ENCODE measurements at regions not wholly inside any gene's neighbourhood (a gene's known extent, or its start where the extent isn't known, plus 50 kb on each side); places are given as distances from the start of the nearest gene placed in this dataset.
A peak's percentile ranks its signal among the peaks of the same experiment; 100 is the strongest.

DNA sequence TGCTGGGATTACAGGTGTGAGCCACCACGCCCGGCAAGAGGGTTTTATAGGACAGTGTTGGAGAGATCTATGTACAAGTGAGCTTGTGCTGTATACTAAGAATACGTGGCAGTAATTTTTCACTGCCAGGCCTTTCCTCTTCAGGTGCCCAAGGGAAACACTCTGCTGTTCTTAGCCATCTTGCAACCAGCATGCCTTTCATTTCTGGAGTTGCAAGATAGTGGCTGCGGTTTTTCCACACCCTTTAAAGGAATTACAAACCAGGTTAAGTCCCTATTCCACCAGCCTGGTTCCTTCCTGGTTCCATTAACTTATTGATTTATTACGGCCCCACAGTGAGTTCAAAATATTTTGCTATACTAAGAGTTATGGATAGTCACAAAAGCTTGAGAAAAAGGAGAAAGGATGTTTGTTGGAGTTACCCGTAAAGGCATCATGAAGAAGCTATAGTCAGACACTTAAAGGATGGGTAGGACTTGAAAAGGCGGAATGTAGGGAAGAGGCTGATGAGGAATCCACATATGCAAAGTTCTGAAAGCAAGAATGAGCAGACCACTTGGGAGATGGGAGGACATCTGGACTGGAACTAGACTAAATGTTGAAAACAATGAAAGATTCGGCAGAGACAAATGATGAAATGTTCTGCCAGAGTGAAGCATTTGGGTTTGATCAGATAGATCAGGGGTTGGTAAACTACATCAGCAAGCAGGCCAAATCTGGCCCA is 61.4 kb upstream of the ASIP start:
- Histone ChIP-seq H2BK12ac (ENCODE audit: insufficient read length, low read depth, low read length) (no peak overlapping the region), H4K91ac (ENCODE audit: insufficient read length, low read depth, low read length) (no peak overlapping the region), H3K4me2 (ENCODE audit: insufficient read depth, insufficient read length, low read length) (no peak overlapping the region), H3K79me2 (ENCODE audit: insufficient read depth, low read length) (no peaks in the 10 kb centered on the region), H4K5ac (ENCODE audit: insufficient read length, low read depth, low read length) (no peak overlapping the region), H2BK20ac (ENCODE audit: low read depth, low read length, poor library complexity, severe bottlenecking) (no peak overlapping the region), H4K8ac (replicated peaks; ENCODE audit: insufficient read length, low read depth, low read length) (no peak overlapping the region), H3K23me2 (ENCODE audit: insufficient read length, low read depth, low read length, poor library complexity, severe bottlenecking) (no peaks in the 10 kb centered on the region), H3K14ac (ENCODE audit: insufficient read depth, low read length) (no peak overlapping the region), H3T11ph (ENCODE audit: low read length) (no peak overlapping the region), H3K4ac (ENCODE audit: low read depth, low read length) (no peak overlapping the region), H3K9ac (ENCODE audit: extremely low read depth, insufficient read length, low read length) (no peak overlapping the region), H3K9me3 (ENCODE audit: control insufficient read depth, low read depth, low read length) (no peaks in the 10 kb centered on the region), H4K20me1 (ENCODE audit: control insufficient read depth, insufficient read depth, insufficient read length) (no peaks in the 10 kb centered on the region), H2AK5ac (ENCODE audit: insufficient read length, low read length) (no peak overlapping the region), H2AFZ (ENCODE audit: low read length) (no peak overlapping the region), H3K23ac (ENCODE audit: insufficient read length, low read depth, low read length) (no peak overlapping the region), H2BK120ac (ENCODE audit: low read depth, low read length, poor library complexity, severe bottlenecking) (no peak overlapping the region), H2BK15ac (ENCODE audit: low read depth, low read length) (no peak overlapping the region), H3K79me1 (ENCODE audit: insufficient read depth, low read depth, low read length, poor library complexity, severe bottlenecking) (no peaks in the 10 kb centered on the region), H3K4me1 (ENCODE audit: insufficient read depth, low read length) (no peaks in the 10 kb centered on the region), H3K18ac (ENCODE audit: insufficient read length, low read depth, low read length) (no peak overlapping the region), H3K27me3 (ENCODE audit: insufficient read depth, low read length) (no peaks in the 10 kb centered on the region), H3K56ac (ENCODE audit: insufficient read length, low read depth, low read length) (no peak overlapping the region), H2BK5ac (ENCODE audit: insufficient read length, low read length) (no peak overlapping the region), H3K27ac (ENCODE audit: insufficient read length, low read depth, low read length) (no peak overlapping the region)
- H3K36me3 Mint-ChIP-seq (ENCODE audit: insufficient read depth in 1 of 3, low read depth in 3 of 3) = no peaks in the 10 kb centered on the region
- peaks cover 3% of the 10 kb centered on the region; the same call in 1 of the 2 replicates for H3K27me3 Mint-ChIP-seq (ENCODE audit: low read depth)
- TF ChIP-seq, protein P1, sequence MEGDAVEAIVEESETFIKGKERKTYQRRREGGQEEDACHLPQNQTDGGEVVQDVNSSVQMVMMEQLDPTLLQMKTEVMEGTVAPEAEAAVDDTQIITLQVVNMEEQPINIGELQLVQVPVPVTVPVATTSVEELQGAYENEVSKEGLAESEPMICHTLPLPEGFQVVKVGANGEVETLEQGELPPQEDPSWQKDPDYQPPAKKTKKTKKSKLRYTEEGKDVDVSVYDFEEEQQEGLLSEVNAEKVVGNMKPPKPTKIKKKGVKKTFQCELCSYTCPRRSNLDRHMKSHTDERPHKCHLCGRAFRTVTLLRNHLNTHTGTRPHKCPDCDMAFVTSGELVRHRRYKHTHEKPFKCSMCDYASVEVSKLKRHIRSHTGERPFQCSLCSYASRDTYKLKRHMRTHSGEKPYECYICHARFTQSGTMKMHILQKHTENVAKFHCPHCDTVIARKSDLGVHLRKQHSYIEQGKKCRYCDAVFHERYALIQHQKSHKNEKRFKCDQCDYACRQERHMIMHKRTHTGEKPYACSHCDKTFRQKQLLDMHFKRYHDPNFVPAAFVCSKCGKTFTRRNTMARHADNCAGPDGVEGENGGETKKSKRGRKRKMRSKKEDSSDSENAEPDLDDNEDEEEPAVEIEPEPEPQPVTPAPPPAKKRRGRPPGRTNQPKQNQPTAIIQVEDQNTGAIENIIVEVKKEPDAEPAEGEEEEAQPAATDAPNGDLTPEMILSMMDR (conservative IDR thresholded peaks at IDR 0.05) = no peak
- 0 out of 7 replicates have a peak overlapping the region, but pooled peaks of 1 of the 3 experiments have one; percentile 16 for H3K27ac Mint-ChIP-seq
- H3K4me1 Mint-ChIP-seq = peaks cover 14 to 15% of the 10 kb centered on the region in 2 experiments
- no peak overlapping the region for H3K4me3 Mint-ChIP-seq
- H3K9me3 Mint-ChIP-seq = no peaks in the 10 kb centered on the region
- DNase-seq = no peak
- WGBS (ENCODE audit: extremely low coverage, insufficient read length, low lambda C conversion rate) = no CpG with 5 or more reads among the region's 8 CpGs

Data from H9 (cell line).